GM19452 (cell line): ENCODE measurements at regions not wholly inside any gene's neighbourhood (a gene's known extent, or its start where the extent isn't known, plus 50 kb on each side); places are given as distances from the start of the nearest gene placed in this dataset.
A peak's percentile ranks its signal among the peaks of the same experiment; 100 is the strongest.

Source experiments
- ATAC-seq: cut with Tn5 transposase; IDR thresholded peaks from one replicate; pipeline ENCODE4 v1.9.1; 2021; ENCODE audit not compliant: unreplicated experiment

DNA sequence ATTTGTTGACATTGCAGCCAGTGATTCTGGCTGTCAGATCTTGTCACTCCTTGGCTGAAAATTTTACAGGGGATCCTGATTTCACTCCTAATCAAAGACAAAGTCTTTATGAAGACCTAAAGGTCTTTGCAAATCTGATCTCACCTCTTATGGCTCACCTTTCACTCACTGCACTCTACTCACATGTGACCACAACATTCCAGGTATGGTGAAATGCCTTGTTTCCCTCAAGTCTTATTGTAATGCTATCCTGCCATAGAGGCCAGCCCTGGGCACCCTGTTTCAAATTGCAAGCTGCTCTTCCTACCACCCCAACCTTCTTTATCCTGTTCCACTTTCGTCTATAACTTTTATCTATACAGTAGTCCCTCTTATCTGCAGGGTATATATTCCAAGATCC lies 200.1 kb downstream of the NDFIP2 start:
- no peak for ATAC-seq

DNA sequence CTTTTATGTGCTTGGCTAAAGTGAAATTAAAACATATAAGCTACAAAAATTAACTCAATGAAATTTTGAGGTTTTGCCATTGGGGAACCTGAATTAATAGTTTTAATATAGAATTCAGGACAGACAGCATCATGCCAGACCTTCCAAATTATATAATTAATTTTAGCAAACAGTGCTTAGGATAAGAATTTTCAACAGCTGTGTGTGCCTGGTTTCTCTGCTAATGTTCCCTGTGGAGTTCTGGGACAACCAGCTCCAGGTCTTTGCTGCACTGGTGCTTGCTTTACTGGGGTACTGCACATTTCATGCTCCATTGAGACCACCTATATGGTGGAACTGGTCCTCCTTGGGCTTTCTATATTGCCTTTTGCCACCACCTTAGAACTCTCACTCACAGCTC lies 199.5 kb downstream of the NDFIP2 start:
- ATAC-seq = no peak

DNA sequence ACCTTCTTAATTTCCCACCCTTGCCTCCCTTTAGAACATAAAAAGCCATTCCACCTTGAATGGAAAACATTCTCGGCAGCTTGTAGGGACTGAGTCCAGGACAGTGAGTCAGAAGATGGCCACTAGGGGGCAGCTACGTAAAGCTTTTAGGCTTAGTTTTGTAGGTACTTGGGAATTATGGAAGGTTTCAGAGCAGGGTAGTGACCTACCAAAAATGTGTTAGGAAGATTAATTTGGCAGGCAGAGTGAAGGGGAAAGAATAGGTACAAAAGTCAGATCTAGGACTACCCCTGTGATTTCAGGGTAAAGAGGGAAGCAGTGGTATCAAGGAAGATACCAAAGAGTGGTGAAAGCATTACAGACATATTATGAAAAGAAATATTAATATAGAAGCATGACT lies 198.4 kb downstream of the NDFIP2 start:
- peak; percentile 69 for ATAC-seq

DNA sequence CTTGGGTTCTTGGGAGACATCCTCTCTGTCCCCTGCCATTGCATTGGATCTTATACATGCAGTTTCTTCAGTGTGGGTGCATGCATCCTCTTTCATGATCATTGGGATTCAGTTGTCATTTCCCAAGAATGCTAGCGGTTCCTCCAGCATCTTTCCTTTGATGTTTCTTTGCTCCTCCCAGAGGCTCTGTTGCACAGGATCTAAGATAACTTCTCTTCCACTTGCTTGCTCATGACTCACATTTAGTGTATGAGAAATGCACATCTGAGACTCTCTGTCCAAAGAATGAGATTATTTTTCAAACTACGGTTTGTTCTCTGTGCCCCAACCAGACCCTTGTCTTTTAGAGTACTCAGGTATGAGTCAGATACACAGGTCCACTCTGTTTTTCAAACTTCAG lies 197.1 kb downstream of the NDFIP2 start:
- no peak for ATAC-seq

DNA sequence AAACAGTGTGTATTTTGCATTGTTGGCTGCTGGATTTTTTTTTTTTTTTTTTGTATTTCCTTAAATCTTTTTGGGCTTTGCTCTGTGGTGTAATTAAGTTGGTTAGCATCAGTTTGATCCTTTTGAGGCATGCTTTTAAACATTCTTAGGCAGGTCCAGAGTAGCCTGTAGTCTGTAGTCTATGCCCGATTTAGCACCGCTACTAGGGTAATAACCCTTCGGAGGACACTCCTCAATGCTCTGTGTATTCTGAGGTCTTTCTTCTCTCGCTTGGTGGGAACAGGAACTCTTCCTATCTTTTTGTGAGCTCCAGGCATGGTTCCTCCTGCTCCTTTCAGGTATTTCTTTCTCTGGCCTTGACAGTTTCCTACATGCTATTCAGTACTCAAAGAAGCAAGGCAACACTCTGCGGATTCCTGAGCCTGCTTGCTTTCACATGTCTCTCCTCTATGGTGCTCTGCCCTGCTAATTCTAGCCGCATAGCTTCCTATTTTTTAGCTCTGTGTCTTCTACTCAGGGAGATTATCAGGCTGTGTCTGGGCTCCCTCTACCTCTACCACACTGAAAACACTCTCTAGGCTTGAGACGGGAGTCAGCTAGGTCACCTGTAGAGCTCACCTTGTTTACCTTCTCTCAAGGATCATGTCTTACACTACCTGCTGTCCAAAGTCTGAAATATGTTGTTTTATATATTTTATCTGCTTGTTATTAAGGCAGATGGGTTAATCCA lies 195.1 kb downstream of the NDFIP2 start:
- ATAC-seq = no peak

DNA sequence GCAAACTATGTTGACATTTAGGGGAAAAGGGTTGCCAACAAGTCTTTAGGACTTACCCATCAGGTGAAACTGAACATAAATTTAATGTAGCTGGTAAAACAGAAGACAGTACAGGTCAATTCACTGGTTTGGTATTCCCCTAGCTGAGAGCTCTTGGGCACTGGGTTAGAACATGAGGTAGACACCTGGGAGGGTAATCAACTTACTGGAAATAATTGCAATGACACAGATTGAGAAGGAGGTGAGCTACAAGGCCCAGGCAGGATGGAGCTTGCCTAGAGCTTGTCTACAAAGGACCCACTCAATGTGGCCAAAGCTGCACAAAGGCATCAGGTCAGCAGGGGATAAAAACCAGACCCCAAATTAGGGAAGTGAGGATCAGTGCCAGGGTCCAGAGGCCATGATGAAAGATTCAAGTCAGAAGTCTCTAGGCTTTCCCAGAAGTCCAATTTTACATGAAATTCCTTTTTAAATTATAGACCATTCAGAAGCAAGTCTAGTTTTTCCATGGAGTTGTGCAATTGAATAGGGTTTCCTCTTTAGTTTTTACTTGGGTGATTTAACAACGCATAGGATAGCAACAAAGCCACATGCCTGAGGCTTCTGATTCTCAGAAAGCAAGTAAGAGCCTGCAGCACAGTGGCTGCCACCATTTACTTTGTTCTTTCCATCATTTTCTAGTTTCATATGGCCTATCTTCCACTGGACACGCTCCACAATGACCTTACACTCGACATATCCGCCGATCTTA lies 194.0 kb downstream of the NDFIP2 start:
- no peak for ATAC-seq

DNA sequence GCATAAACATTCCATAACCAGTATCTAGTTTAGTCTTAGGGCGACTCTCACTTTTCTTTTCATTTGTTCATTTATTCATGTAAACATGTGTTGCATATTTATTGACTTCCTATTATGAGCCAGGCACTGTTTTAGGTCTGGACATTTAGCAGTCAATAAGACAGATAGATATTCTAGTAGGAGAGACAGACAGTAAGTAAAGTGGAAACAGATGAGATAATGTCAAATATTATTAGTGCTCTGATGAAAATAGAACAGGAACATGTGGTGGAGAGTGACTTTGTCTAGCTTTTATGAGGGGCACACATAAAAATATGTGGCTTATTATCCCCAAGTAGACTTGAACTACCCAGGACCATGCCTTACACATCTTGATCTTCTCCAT lies 193.0 kb downstream of the NDFIP2 start:
- ATAC-seq = no peak

DNA sequence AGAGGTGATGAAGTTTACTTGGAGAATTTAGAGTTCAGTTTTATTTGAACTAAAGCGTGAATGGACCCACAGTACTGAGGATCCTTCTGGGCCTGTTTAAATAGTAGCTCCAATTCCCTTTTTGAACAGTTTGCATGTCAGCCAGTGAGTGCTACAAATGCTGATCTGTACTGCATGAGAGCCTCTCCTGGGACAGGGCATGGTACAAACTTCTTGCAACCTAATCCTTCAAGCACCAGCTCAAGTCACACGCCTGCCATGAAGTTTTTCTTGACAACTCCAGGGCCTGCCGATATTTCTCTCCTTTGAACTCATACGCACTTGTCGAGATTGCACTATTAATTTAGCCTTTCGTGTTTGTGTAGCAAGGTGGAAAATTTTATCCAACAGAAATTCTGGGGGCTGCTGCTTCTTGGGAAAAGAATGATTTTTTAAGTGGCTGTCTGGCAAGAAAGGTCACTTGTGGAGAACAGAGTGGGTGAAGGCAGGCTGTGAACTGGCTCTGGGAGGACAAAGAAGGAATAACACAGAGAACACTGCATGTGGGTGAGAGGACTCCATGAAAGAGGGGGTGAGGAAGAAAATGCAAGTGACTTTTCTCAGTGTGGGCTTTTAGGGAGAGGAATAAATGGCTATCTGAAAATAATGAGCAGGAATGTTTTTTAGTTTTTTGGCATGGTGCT lies 192.5 kb downstream of the NDFIP2 start:
- ATAC-seq = no peak

DNA sequence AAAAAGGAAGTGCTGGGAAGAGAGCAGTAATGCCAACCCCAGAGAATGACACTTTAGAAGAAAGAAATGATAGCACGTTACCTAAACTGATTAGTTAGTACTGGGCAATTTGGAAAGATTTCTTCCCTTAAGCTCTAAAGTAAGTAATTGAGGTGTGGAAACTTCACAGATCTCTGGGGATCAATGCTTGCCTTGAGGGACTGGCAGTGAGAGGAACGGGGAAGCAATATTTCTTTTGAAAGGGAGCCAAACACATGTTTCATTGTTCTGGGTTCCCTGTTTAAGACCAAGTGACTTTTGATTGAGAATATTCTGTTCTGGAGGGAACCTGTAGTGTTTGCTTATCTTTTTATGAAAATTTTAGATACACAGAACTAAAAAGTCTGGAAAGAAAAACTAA lies 190.5 kb downstream of the NDFIP2 start:
- no peak for ATAC-seq

DNA sequence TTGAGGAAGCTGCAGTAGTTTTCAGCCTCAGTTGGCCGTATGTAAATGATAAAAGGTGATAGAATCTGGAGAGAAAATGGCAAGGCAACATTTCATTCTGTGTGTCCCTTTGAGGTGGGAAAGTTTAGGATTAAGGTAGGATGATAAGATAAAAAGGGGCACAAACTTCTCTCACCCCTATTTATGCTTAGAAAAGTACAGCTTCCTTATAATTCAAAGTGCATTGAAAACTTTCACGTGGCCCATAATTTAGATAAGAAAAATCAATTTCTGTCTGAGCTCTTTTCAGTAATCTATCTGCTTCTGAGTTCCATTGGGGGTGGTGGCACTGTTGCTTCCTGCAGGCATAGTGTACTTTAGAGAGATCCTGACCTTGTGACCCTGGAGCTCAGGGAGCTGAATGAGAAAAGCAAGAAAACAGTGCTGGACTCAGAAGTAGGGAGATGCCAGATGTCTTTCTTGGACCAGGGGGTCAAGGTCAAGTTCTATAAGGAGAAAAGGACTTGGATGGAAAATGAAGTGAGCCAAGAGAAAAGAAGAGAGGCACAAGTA lies 187.3 kb downstream of the NDFIP2 start:
- no peak for ATAC-seq

DNA sequence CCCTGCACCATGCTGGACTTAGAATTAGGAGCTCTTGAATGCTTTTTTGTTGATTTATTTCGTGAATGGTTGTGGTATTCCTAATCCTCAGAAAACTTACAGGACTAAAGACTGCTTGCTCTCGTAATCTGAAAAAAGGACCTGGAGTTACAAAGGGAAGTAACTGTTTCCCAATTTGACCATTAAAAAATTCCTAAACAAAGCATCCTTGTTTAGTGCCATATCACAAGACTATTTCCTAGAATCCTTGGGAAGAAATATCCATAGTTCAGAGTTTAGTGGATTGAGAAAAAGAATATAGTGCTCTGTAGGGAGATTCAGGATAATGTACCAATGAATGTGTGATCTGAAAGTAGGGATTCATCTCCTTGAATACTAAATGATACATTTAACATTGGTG lies 186.8 kb downstream of the NDFIP2 start:
- ATAC-seq = no peak

DNA sequence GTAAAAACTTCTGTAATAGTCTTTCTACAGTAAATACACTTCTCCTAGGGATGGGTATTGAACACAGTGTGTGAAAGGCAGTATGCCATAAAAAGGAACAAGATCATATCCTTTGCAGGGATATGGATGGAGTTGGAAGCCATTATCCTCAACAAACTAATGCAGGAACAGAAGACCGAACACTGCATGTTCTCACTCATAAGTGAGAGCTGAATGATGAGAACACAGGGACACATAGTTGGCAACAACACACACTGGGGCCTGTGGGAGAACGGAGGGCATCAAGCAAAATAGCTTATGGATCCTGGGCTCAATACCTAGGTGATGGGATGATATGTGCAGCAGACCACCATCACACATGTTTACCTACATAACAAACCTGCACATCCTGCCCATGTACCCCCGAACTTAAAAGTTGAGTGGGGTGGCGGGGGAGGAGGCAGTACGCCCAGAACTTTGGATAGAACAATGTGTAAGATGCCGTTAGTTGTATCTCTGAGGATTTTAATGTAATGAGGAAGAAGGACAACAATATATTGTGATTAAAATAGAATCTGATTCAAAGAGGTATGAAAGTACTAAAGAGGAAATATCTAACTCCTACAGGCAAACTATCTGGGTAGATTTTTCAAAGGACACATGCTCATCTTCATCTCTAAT lies 183.2 kb downstream of the NDFIP2 start:
- ATAC-seq = no peak

DNA sequence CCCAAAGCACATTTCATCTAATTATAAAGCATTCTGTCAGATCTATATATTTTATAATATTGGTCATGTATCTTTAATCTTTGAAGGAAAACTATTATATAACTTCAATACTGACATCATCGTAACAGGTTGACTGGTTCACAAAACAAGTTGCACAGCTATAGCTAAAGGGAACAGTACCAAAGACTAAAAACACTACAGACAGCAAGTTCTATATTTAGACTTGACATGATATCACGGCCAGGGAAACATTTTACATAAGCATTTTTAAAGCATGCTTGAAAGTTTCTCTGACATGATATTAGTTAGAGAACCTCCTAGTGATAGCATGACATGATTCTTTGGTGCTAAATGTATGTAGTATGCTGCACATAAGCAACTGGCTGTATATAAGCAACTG lies 182.5 kb downstream of the NDFIP2 start:
- no peak for ATAC-seq

DNA sequence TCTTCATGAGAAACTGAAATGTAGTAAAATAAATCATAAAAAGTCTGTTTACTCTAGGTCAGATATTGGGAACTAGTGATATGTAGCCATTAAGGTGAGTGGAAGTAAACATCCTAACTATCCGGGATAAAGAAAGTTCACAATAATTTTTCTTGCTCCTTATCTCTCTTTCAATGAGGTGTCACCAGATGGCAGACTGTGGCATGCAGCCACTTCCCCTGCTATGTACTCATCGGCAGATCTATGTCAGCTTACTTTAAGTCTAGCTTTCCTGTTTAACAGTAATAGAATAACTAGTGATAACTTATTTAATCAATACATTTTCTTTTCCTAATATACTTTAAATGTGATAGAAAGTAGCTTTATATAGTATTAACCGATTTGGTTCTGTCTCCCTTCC lies 181.9 kb downstream of the NDFIP2 start:
- ATAC-seq = no peak

DNA sequence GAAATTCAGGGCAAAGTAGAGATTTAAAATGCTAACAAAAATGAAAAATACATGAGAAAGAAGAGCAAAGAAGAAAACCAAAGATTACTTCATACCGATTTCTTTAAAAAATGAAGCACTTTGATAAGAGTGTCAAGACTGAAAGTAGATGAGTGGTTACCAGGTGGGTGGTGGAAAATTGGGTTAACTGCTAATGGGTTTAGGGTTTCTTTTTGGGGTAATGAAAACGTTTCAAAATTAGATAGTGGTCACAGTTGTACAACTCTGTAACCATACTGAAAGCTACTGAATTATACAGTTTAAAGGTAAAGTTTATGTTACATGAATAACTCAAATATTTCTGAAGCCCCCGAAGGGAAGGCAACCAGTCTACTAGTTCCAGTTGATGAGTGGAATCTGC lies 179.4 kb downstream of the NDFIP2 start:
- ATAC-seq = no peak

DNA sequence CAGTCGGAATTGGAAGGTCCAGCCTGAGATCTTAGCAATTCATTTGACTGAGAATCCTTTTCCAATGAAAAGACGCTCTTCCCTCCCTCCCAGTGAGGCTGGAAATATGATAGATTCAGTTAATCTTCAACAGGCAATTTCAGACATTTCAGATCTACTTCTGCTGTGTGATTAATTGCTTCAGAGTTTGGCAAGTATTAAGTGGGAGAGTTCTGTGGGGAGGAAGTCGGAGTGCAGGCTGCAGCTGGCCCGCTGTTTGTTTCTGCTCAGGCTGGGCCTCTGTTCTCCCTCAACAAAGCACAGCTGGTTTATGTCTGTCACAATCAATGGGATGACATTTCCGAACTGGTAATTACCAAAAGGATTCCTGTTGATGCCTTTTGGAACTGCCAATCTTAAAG lies 178.2 kb downstream of the NDFIP2 start:
- no peak for ATAC-seq

DNA sequence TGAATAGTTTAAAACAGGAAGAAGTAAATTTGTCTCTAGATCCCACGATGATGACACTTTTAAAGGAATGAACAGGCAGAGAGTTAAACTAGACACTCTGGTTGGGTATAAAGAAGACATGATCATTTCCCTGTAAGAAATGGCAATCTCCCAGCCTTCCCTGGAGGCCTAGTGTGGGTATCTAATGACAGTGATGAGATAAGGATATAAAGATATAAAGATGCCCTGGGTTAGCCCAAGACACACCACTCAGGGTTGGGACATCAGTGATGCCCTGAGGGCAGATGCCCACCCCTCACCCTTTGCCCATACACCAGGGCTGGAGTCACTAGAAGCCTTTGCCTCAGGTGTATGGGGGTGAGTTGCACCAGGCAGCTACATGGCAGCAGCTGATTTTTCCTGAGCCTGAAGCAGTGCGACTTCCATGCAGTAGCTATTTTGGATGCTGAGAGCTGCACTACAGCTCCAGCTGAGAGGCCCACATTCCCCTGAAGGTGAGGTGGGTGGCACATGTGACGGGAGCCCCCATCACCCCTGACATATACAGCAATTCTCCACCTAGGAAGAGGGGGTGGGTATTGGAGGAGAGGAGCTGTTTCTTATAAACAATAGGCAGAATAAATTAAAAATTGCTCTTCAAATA lies 177.5 kb downstream of the NDFIP2 start:
- no peak for ATAC-seq

DNA sequence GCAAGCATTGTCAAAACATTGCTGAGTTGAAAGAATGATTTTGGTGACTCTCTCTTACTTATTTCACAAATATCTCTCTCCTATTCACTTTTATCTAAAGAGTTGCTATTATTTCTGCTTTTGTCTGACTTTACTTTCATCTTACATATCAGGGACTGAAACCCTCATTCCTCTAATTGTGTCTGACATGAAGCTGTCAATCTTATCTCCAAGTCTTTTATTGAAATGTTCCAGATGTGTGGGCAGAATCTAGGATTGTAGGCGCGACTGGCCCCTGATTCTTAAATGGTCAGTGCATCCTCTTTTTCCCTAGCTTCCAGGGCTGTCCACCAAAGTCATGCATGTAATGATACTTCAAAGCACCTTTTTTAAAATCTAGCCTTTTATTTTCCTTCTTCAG lies 174.6 kb downstream of the NDFIP2 start:
- no peak for ATAC-seq

DNA sequence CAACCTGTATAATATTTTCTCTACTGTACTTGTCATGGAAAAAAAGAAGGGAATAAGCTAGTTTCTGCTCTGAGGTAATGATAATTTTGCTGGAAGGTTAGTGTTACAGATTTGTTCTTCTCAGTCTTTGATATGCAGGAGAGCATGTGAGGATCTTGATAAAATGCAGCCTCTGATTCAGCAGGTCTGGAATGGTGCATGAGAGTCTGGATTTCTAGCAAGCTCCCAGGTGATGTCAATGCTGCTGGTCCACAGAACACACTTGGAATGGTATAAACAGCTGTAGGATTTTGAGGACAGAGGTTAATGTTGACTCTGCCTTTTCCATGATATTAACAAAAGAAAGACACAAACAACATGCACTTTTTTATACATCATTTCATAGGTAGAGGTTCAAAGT lies 173.6 kb downstream of the NDFIP2 start:
- ATAC-seq = no peak

DNA sequence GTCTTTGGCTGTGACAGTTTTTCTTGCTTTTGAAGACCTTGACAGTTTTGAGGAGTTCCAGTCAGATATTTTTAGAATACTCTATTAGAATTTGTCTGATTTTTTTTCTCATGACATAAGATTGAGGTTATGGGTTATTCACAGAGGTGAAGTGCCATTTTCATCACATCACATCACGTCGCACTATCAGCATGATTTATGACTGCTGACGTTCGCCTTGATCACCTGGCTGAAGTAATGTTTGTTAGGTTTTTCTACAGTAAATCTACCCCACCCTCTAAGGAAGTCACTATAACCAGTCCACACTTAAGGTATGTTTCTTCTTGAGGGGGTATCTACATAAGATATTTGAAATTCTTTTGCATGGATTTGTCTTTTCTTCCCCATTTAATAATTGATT lies 169.7 kb downstream of the NDFIP2 start:
- no peak for ATAC-seq

DNA sequence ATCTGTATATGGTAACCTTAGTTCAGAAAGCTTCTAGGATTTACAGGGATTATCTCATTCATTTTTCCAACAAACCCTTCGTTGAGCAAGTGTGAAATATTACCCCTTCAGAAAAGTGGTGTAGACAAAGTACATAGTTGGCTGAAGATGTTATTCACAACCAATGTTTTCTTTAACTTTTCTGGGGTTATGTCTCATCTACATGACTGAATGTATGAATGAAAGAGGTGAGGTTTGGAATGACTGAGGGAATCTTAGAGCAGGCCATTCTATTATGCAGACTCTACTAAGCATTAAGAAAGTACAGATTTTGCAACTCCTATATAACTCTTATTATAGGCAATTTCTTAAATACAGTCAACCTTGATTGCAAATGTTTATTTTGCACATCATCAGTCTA lies 167.2 kb downstream of the NDFIP2 start:
- ATAC-seq = no peak
